ENCODE measurements at regions not wholly inside any gene's neighbourhood (a gene's known extent, or its start where the extent isn't known, plus 50 kb on each side); places are given as distances from the start of the nearest gene placed in this dataset.
"Not testable (repeated sequence)": the region's sequence is repeated elsewhere in the genome, so short reads cannot be mapped to it uniquely, and the experiment has no call there.

GRCh38 chr4:128451270-128451905, 163.8 kb upstream of the PGRMC2 start:
- DNase-seq (ENCODE audit: low read depth) = no peak

- DNase-seq (ENCODE audit: low read depth) = no peak
Measured at GRCh38 chr4:128450326-128451120, 162.9 kb upstream of the PGRMC2 start.

GRCh38 chr4:128449251-128449650, 161.6 kb upstream of the PGRMC2 start:
- DNase-seq (ENCODE audit: low read depth) = no peak

- no peak for DNase-seq (ENCODE audit: low read depth)
Measured at GRCh38 chr4:128444544-128445302, 157.1 kb upstream of the PGRMC2 start.

- DNase-seq (ENCODE audit: low read depth) = no peak
Measured at GRCh38 chr4:128440923-128441322, 153.3 kb upstream of the PGRMC2 start.

GRCh38 chr4:128437023-128437422, 149.4 kb upstream of the PGRMC2 start:
- not testable (repeated sequence) for DNase-seq (ENCODE audit: low read depth)

- not testable (repeated sequence) for DNase-seq (ENCODE audit: low read depth)
Measured at GRCh38 chr4:128429023-128429613, 141.5 kb upstream of the PGRMC2 start.

- no peak for DNase-seq (ENCODE audit: low read depth)
Measured at GRCh38 chr4:128428397-128428796, 140.8 kb upstream of the PGRMC2 start.

- DNase-seq (ENCODE audit: low read depth) = no peak
Measured at GRCh38 chr4:128427832-128428366, 140.3 kb upstream of the PGRMC2 start.

GRCh38 chr4:128424527-128425497, 137.2 kb upstream of the PGRMC2 start:
- DNase-seq (ENCODE audit: low read depth) = no peak

GRCh38 chr4:128422296-128422695, 134.7 kb upstream of the PGRMC2 start:
- DNase-seq (ENCODE audit: low read depth) = not testable (repeated sequence)

- no peak for DNase-seq (ENCODE audit: low read depth)
Measured at GRCh38 chr4:128416921-128417320, 129.3 kb upstream of the PGRMC2 start.

- DNase-seq (ENCODE audit: low read depth) = no peak
Measured at GRCh38 chr4:128410037-128410436, 122.4 kb upstream of the PGRMC2 start.

- no peak for DNase-seq (ENCODE audit: low read depth)
Measured at GRCh38 chr4:128403586-128403985, 116.0 kb upstream of the PGRMC2 start.

- no peak for DNase-seq (ENCODE audit: low read depth)
Measured at GRCh38 chr4:128394778-128395177, 107.2 kb upstream of the PGRMC2 start.

- DNase-seq (ENCODE audit: low read depth) = no peak
Measured at GRCh38 chr4:128393101-128393704, 105.6 kb upstream of the PGRMC2 start.

GRCh38 chr4:128390475-128390996, 102.9 kb upstream of the PGRMC2 start:
- DNase-seq (ENCODE audit: low read depth) = no peak

- no peak for DNase-seq (ENCODE audit: low read depth)
Measured at GRCh38 chr4:128388796-128389195, 101.2 kb upstream of the PGRMC2 start.

- no peak for DNase-seq (ENCODE audit: low read depth)
Measured at GRCh38 chr4:128388352-128388630, 100.7 kb upstream of the PGRMC2 start.

- DNase-seq (ENCODE audit: low read depth) = no peak
Measured at GRCh38 chr4:128387600-128388351, 100.2 kb upstream of the PGRMC2 start.
